Smooth muscle cell (in vitro differentiated cells): ENCODE measurements at regions not wholly inside any gene's neighbourhood (a gene's known extent, or its start where the extent isn't known, plus 50 kb on each side); places are given as distances from the start of the nearest gene placed in this dataset.

Experiments used
- DNase-seq: peaks from one replicate; lab custom pipeline; 2025; ENCODE audit not compliant: unreplicated experiment; lab: John Stamatoyannopoulos, UW
- H2AFZ ChIP-seq: fragments of 200-600 bp; sonication (generic); 2 replicates; pipeline ENCODE4 v1.6.0; 2016; ENCODE audit warnings: antibody characterized with exemption, low read depth, mild to moderate bottlenecking
- H3F3A ChIP-seq: fragments of 200-600 bp; sonication (generic); 2 replicates; pipeline ENCODE4 v1.6.0; 2017; ENCODE audit warnings: antibody characterized with exemption, low read depth
- H3K27ac ChIP-seq: fragments of 200-600 bp; sonication (generic); 2 replicates; pipeline ENCODE4 v1.5.1; 2016; ENCODE audit warnings: low read depth, mild to moderate bottlenecking
- H3K27me3 ChIP-seq: fragments of 200-600 bp; sonication (generic); 2 replicates; pipeline ENCODE4 v1.6.1; 2016; ENCODE audit warnings: low read depth, mild to moderate bottlenecking
- H3K36me3 ChIP-seq: fragments of 200-600 bp; sonication (generic); 2 replicates; pipeline ENCODE4 v1.5.1; 2016; ENCODE audit warnings: low read depth
- H3K4me1 ChIP-seq: fragments of 200-600 bp; sonication (generic); 2 replicates; pipeline ENCODE4 v1.5.1; 2016; ENCODE audit warnings: low read depth
- H3K4me2 ChIP-seq: fragments of 200-600 bp; sonication (generic); 2 replicates; pipeline ENCODE4 v1.6.0; 2016; ENCODE audit warnings: mild to moderate bottlenecking
- H3K4me3 ChIP-seq: fragments of 200-600 bp; sonication (generic); 2 replicates; pipeline ENCODE4 v1.5.1; 2016; ENCODE audit warnings: mild to moderate bottlenecking
- H3K79me2 ChIP-seq: fragments of 200-600 bp; sonication (generic); 2 replicates; pipeline ENCODE4 v1.6.0; 2016; ENCODE audit warnings: low read depth, mild to moderate bottlenecking
- H3K9ac ChIP-seq: fragments of 200-600 bp; sonication (generic); 2 replicates; pipeline ENCODE4 v1.6.0; 2016; ENCODE audit warnings: low read depth
- H3K9me3 ChIP-seq: fragments of 200-600 bp; sonication (generic); replicated peaks from 2 replicates; pipeline ENCODE4 v1.5.1; 2016; ENCODE audit warnings: low read depth
- H4K20me1 ChIP-seq: fragments of 200-600 bp; sonication (generic); 2 replicates; pipeline ENCODE4 v1.6.0; 2016; ENCODE audit warnings: low read depth
- WGBS: methylation state at CpG from one replicate; pipeline ENCODE4 v1.1.7; 2016; ENCODE audit warnings: low lambda C conversion rate; 5-methylcytosine and 5-hydroxymethylcytosine counted together
- TF ChIP-seq, protein P1 (sequence below): fragments of 200-600 bp; sonication (generic); IDR thresholded peaks from 2 replicates; pipeline ENCODE4 v1.5.1; 2017; ENCODE audit warnings: borderline replicate concordance, mild to moderate bottlenecking, antibody characterized with exemption; ENCODE audit not compliant: insufficient read depth, poor library complexity, severe bottlenecking

DNA sequence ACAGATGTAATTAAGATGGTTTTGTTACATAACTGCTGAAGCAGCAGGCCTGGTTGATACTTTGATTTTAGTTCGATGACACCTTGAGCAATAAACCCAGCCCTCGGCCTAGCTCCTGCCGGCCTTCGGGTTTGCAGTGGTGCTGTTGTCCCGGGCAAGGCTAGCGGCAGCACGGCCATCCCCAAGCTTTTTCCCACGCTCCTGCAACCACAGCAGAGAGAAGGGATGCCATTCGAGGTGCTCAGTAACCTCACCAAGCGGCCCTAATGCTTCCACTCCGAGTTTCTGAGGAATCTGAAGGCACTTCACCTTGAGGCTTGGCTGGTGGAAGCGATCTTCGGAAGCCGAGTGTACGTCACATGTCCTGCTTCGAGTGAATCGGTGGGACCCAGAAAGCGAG lies 182.1 kb downstream of the NAF1 start:
- Histone ChIP-seq H3K4me1 (peaks cover 4% of the 10 kb centered on the region), H3K36me3 (no peaks in the 10 kb centered on the region), H3K9me3 (no peaks in the 10 kb centered on the region), H3K4me3 (no peak overlapping the region), H3K9ac (no peak overlapping the region), H3K27ac (no peak overlapping the region), H3K4me2 (no peak overlapping the region), H3F3A (no peaks in the 10 kb centered on the region), H3K27me3 (no peaks in the 10 kb centered on the region), H4K20me1 (no peaks in the 10 kb centered on the region), H2AFZ (no peak overlapping the region), H3K79me2 (no peaks in the 10 kb centered on the region)
- TF ChIP-seq, protein P1, sequence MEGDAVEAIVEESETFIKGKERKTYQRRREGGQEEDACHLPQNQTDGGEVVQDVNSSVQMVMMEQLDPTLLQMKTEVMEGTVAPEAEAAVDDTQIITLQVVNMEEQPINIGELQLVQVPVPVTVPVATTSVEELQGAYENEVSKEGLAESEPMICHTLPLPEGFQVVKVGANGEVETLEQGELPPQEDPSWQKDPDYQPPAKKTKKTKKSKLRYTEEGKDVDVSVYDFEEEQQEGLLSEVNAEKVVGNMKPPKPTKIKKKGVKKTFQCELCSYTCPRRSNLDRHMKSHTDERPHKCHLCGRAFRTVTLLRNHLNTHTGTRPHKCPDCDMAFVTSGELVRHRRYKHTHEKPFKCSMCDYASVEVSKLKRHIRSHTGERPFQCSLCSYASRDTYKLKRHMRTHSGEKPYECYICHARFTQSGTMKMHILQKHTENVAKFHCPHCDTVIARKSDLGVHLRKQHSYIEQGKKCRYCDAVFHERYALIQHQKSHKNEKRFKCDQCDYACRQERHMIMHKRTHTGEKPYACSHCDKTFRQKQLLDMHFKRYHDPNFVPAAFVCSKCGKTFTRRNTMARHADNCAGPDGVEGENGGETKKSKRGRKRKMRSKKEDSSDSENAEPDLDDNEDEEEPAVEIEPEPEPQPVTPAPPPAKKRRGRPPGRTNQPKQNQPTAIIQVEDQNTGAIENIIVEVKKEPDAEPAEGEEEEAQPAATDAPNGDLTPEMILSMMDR: no peak
- WGBS: 93% methylated on average over 18 of the region's 18 CpGs
- no peak for DNase-seq

DNA sequence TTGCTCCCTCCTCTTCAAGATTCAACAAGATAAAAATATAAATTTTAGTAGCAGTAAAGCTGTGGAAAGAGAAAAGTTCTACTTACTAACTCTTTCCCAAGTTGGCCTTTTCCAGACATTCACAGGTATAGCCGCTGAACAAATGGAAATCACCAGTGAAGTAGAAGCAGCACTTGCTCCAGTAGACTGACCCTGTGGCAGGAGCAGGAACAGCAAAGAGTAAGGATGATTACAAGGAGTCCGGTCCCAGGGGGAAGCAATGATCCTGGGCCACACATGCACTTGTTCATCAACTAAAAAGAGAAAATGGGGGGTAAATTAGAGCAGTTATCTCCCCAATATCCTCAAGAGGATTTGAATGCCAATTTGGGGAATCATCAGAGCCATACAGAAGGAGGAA lies 184.9 kb downstream of the NAF1 start:
- 92% methylated on average over 2 of the region's 2 CpGs for WGBS
- H3K27me3 ChIP-seq: no peaks in the 10 kb centered on the region
- H3K36me3 ChIP-seq: no peaks in the 10 kb centered on the region
- no peak overlapping the region for H3K27ac ChIP-seq
- H3K4me3 ChIP-seq: no peak overlapping the region
- no peak for DNase-seq
- H3K9me3 ChIP-seq: no peaks in the 10 kb centered on the region
- TF ChIP-seq, protein P1: no peak
- peaks cover 2% of the 10 kb centered on the region for H3K4me1 ChIP-seq
- H4K20me1 ChIP-seq: no peaks in the 10 kb centered on the region
- no peaks in the 10 kb centered on the region for H3K79me2 ChIP-seq
- no peak overlapping the region for H3K9ac ChIP-seq
- H3K4me2 ChIP-seq: no peak overlapping the region
- no peak overlapping the region for H2AFZ ChIP-seq
- no peaks in the 10 kb centered on the region for H3F3A ChIP-seq

DNA sequence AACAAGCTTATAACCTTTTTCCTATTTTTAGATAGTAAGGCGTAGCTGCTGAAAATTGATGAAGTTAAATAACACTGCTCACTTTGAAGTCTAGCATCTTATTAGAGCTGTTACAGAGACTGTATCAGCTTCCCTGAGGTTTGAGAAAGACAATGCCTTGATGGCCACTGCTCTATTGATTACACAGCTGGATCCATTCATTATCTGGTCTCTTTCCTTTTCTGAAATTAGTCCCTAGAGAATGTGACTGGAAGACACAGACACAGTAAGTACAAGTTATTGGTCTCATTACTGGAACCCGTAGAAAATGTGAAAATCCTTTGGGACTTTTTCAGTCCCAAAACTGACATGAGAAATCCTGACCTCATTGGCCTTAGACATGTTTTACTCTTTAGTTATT lies 188.3 kb downstream of the NAF1 start:
- Histone ChIP-seq H2AFZ (no peak overlapping the region), H4K20me1 (no peaks in the 10 kb centered on the region), H3K4me2 (no peak overlapping the region), H3K4me3 (no peak overlapping the region), H3K9me3 (no peaks in the 10 kb centered on the region), H3K4me1 (no peaks in the 10 kb centered on the region), H3F3A (no peaks in the 10 kb centered on the region), H3K79me2 (no peaks in the 10 kb centered on the region), H3K9ac (no peak overlapping the region), H3K36me3 (no peaks in the 10 kb centered on the region), H3K27ac (no peak overlapping the region), H3K27me3 (no peaks in the 10 kb centered on the region)
- TF ChIP-seq, protein P1: no peak
- DNase-seq: no peak
- WGBS: 87% methylated on average over 2 of the region's 2 CpGs

DNA sequence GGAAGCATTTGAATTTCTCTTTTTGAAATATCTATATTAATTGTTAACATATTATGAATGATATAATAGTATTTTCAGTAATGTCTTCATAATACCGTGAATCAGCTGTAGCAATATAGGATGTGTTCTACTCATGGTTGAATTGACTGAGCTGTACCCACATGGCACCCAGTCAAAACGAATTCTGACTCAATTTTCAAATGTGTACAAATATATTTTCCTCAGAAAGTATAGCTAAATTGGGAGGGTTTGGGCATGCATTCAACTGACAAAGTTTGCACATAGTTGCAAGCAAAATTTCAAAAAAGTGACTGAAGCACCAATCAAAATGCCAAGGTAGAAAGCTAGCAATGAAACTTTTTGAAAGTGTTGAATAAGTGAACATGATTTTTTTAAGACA lies 188.9 kb downstream of the NAF1 start:
- no peak for DNase-seq
- Histone ChIP-seq H3K4me2 (no peak overlapping the region), H3K36me3 (no peaks in the 10 kb centered on the region), H2AFZ (no peak overlapping the region), H4K20me1 (no peaks in the 10 kb centered on the region), H3K9ac (no peak overlapping the region), H3K9me3 (no peaks in the 10 kb centered on the region), H3K27ac (no peak overlapping the region), H3K4me1 (no peaks in the 10 kb centered on the region), H3K79me2 (no peaks in the 10 kb centered on the region), H3K27me3 (no peaks in the 10 kb centered on the region), H3K4me3 (no peak overlapping the region), H3F3A (no peaks in the 10 kb centered on the region)
- WGBS: 90% methylated on average over 2 of the region's 2 CpGs
- TF ChIP-seq, protein P1: no peak
